ENCODE measurements at regions not wholly inside any gene's neighbourhood (a gene's known extent, or its start where the extent isn't known, plus 50 kb on each side); places are given as distances from the start of the nearest gene placed in this dataset.

GRCh38 chr5:74262544-74263207 lies 377.9 kb downstream of the ENC1 start:
- in situ Hi-C loops (cut with HindIII; ENCODE audit: low sequenced_read_pairs) = no loop called here
- no peak for DNase-seq (ENCODE audit: low read depth)
- no peak overlapping the region for H3K4me3 ChIP-seq (ENCODE audit: low read depth, low read length)
- TF ChIP-seq CTCF (IDR thresholded peaks at IDR 0.05; ENCODE audit: low read depth, low read length, missing control alignments) = no peak

GRCh38 chr5:74261866-74262265 lies 378.7 kb downstream of the ENC1 start:
- DNase-seq (ENCODE audit: low read depth) = no peak
- no peak for TF ChIP-seq CTCF (IDR thresholded peaks at IDR 0.05; ENCODE audit: low read depth, low read length, missing control alignments)
- H3K4me3 ChIP-seq (ENCODE audit: low read depth, low read length) = no peak overlapping the region
- in situ Hi-C loops (cut with HindIII; ENCODE audit: low sequenced_read_pairs) = no loop called here

- no peak for TF ChIP-seq CTCF (IDR thresholded peaks at IDR 0.05; ENCODE audit: low read depth, low read length, missing control alignments)
- H3K4me3 ChIP-seq (ENCODE audit: low read depth, low read length) = no peak overlapping the region
- DNase-seq (ENCODE audit: low read depth) = no peak
- in situ Hi-C loops (cut with HindIII; ENCODE audit: low sequenced_read_pairs) = no loop called here
Observed at GRCh38 chr5:74261421-74261820, 379.1 kb downstream of the ENC1 start.

- TF ChIP-seq CTCF (IDR thresholded peaks at IDR 0.05; ENCODE audit: low read depth, low read length, missing control alignments) = no peak
- no peak overlapping the region for H3K4me3 ChIP-seq (ENCODE audit: low read depth, low read length)
- no peak for DNase-seq (ENCODE audit: low read depth)
- in situ Hi-C loops (cut with HindIII; ENCODE audit: low sequenced_read_pairs) = no loop called here
Observed at GRCh38 chr5:74259572-74259971, 381.0 kb downstream of the ENC1 start.

- TF ChIP-seq CTCF (IDR thresholded peaks at IDR 0.05; ENCODE audit: low read depth, low read length, missing control alignments) = no peak
- in situ Hi-C loops (cut with HindIII; ENCODE audit: low sequenced_read_pairs) = no loop called here
- H3K4me3 ChIP-seq (ENCODE audit: low read depth, low read length) = no peak overlapping the region
- no peak for DNase-seq (ENCODE audit: low read depth)
Observed at GRCh38 chr5:74258314-74258665, 382.2 kb downstream of the ENC1 start.

GRCh38 chr5:74257645-74258313 lies 382.7 kb downstream of the ENC1 start:
- in situ Hi-C loops (cut with HindIII; ENCODE audit: low sequenced_read_pairs) = no loop called here
- DNase-seq (ENCODE audit: low read depth) = no peak
- H3K4me3 ChIP-seq (ENCODE audit: low read depth, low read length) = no peak overlapping the region
- TF ChIP-seq CTCF (IDR thresholded peaks at IDR 0.05; ENCODE audit: low read depth, low read length, missing control alignments) = no peak
